ENCODE measurements at regions not wholly inside any gene's neighbourhood (a gene's known extent, or its start where the extent isn't known, plus 50 kb on each side); places are given as distances from the start of the nearest gene placed in this dataset.

DNA sequence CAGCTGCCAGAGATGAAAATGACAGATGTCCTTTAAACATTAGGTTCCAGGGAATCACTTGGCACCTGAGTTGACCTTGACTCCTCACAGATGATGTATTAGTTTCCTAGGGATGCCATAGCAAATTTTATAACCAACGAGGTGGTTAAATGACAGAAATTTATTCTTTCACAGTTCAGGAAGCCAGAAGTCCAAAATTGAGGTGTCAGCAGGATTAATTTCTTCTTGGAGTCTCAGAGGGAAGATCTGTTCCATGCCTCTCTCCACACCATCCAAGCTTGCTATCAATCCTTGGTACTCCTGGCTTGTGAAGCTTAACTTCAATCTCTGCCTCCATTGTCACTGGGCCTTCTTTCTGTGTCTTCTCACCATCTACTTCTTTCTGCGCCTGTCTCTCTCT, 249.7 kb upstream of the BTG1 start:
- 18% methylated on average over 2 of the region's 2 CpGs for WGBS (ENCODE audit: low lambda C conversion rate)
- no peak for DNase-seq
- Histone ChIP-seq H3K9ac (no peak overlapping the region), H3K27ac (ENCODE audit: low read depth in 2 of 2, low read length in 1 of 2) (no peak overlapping the region), H3K27me3 (ENCODE audit: insufficient read depth) (no peaks in the 10 kb centered on the region), H3K4me3 (ENCODE audit: low read depth in 2 of 2, low read length in 1 of 2) (no peak overlapping the region), H2AFZ (ENCODE audit: low read depth) (no peak overlapping the region), H3F3A (replicated peaks; ENCODE audit: insufficient read depth) (no peaks in the 10 kb centered on the region), H3K36me3 (replicated peaks in 1 of 2; ENCODE audit: control insufficient read depth in 1 of 2, insufficient read depth in 2 of 2, low read length in 1 of 2) (no peaks in the 10 kb centered on the region), H4K20me1 (ENCODE audit: insufficient read depth) (no peaks in the 10 kb centered on the region), H3K4me1 (ENCODE audit: control insufficient read depth in 1 of 2, insufficient read depth in 2 of 2, low read depth in 1 of 2, low read length in 1 of 2) (peaks cover 0 to 4% of the 10 kb centered on the region in 2 experiments; a peak in 1 of 4 replicates), H3K4me2 (no peak overlapping the region), H3K9me2 (no peaks in the 10 kb centered on the region), H3K9me3 (no peaks in the 10 kb centered on the region), H3K79me2 (ENCODE audit: insufficient read depth) (no peaks in the 10 kb centered on the region)
- TF ChIP-seq EP300 (IDR thresholded peaks at IDR 0.05; ENCODE audit: borderline replicate concordance in 1 of 2, low read depth in 1 of 2, low read length in 1 of 2) = no peak
- no peak for TF ChIP-seq SIN3A (IDR thresholded peaks at IDR 0.05; ENCODE audit: borderline replicate concordance, low read depth, low read length)
- no peak for TF ChIP-seq RAD21 (IDR thresholded peaks at IDR 0.05; ENCODE audit: low read length)
- TF ChIP-seq, protein P1, sequence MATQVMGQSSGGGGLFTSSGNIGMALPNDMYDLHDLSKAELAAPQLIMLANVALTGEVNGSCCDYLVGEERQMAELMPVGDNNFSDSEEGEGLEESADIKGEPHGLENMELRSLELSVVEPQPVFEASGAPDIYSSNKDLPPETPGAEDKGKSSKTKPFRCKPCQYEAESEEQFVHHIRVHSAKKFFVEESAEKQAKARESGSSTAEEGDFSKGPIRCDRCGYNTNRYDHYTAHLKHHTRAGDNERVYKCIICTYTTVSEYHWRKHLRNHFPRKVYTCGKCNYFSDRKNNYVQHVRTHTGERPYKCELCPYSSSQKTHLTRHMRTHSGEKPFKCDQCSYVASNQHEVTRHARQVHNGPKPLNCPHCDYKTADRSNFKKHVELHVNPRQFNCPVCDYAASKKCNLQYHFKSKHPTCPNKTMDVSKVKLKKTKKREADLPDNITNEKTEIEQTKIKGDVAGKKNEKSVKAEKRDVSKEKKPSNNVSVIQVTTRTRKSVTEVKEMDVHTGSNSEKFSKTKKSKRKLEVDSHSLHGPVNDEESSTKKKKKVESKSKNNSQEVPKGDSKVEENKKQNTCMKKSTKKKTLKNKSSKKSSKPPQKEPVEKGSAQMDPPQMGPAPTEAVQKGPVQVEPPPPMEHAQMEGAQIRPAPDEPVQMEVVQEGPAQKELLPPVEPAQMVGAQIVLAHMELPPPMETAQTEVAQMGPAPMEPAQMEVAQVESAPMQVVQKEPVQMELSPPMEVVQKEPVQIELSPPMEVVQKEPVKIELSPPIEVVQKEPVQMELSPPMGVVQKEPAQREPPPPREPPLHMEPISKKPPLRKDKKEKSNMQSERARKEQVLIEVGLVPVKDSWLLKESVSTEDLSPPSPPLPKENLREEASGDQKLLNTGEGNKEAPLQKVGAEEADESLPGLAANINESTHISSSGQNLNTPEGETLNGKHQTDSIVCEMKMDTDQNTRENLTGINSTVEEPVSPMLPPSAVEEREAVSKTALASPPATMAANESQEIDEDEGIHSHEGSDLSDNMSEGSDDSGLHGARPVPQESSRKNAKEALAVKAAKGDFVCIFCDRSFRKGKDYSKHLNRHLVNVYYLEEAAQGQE (IDR thresholded peaks at IDR 0.05; ENCODE audit: low read depth, low read length) = no peak
- no peak for TF ChIP-seq MEF2A (IDR thresholded peaks at IDR 0.05; ENCODE audit: borderline replicate concordance, low read depth)
- no peak for TF ChIP-seq FOXJ3 (CRISPR knock-in tag; IDR thresholded peaks at IDR 0.05)
- TF ChIP-seq, protein P2, sequence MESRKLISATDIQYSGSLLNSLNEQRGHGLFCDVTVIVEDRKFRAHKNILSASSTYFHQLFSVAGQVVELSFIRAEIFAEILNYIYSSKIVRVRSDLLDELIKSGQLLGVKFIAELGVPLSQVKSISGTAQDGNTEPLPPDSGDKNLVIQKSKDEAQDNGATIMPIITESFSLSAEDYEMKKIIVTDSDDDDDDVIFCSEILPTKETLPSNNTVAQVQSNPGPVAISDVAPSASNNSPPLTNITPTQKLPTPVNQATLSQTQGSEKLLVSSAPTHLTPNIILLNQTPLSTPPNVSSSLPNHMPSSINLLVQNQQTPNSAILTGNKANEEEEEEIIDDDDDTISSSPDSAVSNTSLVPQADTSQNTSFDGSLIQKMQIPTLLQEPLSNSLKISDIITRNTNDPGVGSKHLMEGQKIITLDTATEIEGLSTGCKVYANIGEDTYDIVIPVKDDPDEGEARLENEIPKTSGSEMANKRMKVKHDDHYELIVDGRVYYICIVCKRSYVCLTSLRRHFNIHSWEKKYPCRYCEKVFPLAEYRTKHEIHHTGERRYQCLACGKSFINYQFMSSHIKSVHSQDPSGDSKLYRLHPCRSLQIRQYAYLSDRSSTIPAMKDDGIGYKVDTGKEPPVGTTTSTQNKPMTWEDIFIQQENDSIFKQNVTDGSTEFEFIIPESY (IDR thresholded peaks at IDR 0.05; ENCODE audit: borderline replicate concordance, low read depth) = no peak
- TF ChIP-seq GABPA (IDR thresholded peaks at IDR 0.05; ENCODE audit: low read depth) = no peak
- TF ChIP-seq, protein P3, sequence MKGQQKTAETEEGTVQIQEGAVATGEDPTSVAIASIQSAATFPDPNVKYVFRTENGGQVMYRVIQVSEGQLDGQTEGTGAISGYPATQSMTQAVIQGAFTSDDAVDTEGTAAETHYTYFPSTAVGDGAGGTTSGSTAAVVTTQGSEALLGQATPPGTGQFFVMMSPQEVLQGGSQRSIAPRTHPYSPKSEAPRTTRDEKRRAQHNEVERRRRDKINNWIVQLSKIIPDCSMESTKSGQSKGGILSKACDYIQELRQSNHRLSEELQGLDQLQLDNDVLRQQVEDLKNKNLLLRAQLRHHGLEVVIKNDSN (IDR thresholded peaks at IDR 0.05; ENCODE audit: borderline replicate concordance, low read depth) = no peak
- no peak for TF ChIP-seq FOXM1 (IDR thresholded peaks at IDR 0.05; ENCODE audit: low read depth)
- no peak for TF ChIP-seq ELF1 (IDR thresholded peaks at IDR 0.05)
- no peak for TF ChIP-seq TEAD4 (IDR thresholded peaks at IDR 0.05; ENCODE audit: borderline replicate concordance, insufficient read depth)
- no peak for TF ChIP-seq POLR2AphosphoS5 (IDR thresholded peaks at IDR 0.05; ENCODE audit: low read depth, low read length)
- TF ChIP-seq SMC3 (IDR thresholded peaks at IDR 0.05; ENCODE audit: low read depth, low read length) = no peak
- no peak for TF ChIP-seq MXI1 (IDR thresholded peaks at IDR 0.05; ENCODE audit: low read depth, low read length)
- no peak for TF ChIP-seq JUND (IDR thresholded peaks at IDR 0.05)
- TF ChIP-seq NFIC (IDR thresholded peaks at IDR 0.05; ENCODE audit: borderline replicate concordance) = no peak
- TF ChIP-seq RFX5 (IDR thresholded peaks at IDR 0.05; ENCODE audit: low read length) = no peak
- TF ChIP-seq, protein P4, sequence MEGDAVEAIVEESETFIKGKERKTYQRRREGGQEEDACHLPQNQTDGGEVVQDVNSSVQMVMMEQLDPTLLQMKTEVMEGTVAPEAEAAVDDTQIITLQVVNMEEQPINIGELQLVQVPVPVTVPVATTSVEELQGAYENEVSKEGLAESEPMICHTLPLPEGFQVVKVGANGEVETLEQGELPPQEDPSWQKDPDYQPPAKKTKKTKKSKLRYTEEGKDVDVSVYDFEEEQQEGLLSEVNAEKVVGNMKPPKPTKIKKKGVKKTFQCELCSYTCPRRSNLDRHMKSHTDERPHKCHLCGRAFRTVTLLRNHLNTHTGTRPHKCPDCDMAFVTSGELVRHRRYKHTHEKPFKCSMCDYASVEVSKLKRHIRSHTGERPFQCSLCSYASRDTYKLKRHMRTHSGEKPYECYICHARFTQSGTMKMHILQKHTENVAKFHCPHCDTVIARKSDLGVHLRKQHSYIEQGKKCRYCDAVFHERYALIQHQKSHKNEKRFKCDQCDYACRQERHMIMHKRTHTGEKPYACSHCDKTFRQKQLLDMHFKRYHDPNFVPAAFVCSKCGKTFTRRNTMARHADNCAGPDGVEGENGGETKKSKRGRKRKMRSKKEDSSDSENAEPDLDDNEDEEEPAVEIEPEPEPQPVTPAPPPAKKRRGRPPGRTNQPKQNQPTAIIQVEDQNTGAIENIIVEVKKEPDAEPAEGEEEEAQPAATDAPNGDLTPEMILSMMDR (IDR thresholded peaks at IDR 0.05) = no peak
- TF ChIP-seq NRF1 (IDR thresholded peaks at IDR 0.05; ENCODE audit: low read depth, low read length) = no peak
- CTCF ChIA-PET = interaction anchor here (3.7 kb wide), 1 partner anchor 1013 kb away, joined by 9 read pairs; no protein-coding TSS in a partner anchor
- POLR2A ChIA-PET = no interaction called here
